Activated CD4-positive, alpha-beta memory T cell treated with anti-CD3 and anti-CD28 coated beads for 36 hours (primary cell): ENCODE measurements at regions not wholly inside any gene's neighbourhood (a gene's known extent, or its start where the extent isn't known, plus 50 kb on each side); places are given as distances from the start of the nearest gene placed in this dataset.

Experiments
- CTCF ChIA-PET: fragments of 350-600 bp; sonication (Branson Sonifier 250); formaldehyde crosslinking; loops from one replicate; lab custom pipeline; 2021; ENCODE audit warnings: antibody characterized with exemption, inconsistent platforms; lab: Charles Lee
- POLR2A ChIA-PET: fragments of 350-600 bp; sonication (Branson Sonifier 250); formaldehyde crosslinking; loops from one replicate; lab custom pipeline; 2021; ENCODE audit warnings: antibody characterized with exemption; lab: Charles Lee
- DNase-seq: peaks from one replicate; pipeline ENCODE4 v3.0.0-alpha.2; 2020
- H3K27ac Mint-ChIP-seq: one replicate; pipeline ENCODE4 v1.8.0; 2021; ENCODE audit warnings: mixed read lengths
- H3K27me3 Mint-ChIP-seq: one replicate; pipeline ENCODE4 v1.8.0; 2021; ENCODE audit warnings: mixed read lengths
- H3K36me3 Mint-ChIP-seq: one replicate; pipeline ENCODE4 v1.8.0; 2021; ENCODE audit warnings: mixed read lengths
- H3K4me1 Mint-ChIP-seq: one replicate; pipeline ENCODE4 v1.8.0; 2021; ENCODE audit warnings: low read depth, mixed read lengths
- H3K4me3 Mint-ChIP-seq: one replicate; pipeline ENCODE4 v1.8.0; 2021; ENCODE audit warnings: mild to moderate bottlenecking, mixed read lengths
- H3K9me3 Mint-ChIP-seq: one replicate; pipeline ENCODE4 v1.8.0; 2021; ENCODE audit warnings: mixed read lengths
- intact Hi-C: fragments of 100-400 bp; cut with micrococcal nuclease; formaldehyde crosslinking; loops from one replicate; pipeline ENCODE4 v1.15.1; 2023

DNA sequence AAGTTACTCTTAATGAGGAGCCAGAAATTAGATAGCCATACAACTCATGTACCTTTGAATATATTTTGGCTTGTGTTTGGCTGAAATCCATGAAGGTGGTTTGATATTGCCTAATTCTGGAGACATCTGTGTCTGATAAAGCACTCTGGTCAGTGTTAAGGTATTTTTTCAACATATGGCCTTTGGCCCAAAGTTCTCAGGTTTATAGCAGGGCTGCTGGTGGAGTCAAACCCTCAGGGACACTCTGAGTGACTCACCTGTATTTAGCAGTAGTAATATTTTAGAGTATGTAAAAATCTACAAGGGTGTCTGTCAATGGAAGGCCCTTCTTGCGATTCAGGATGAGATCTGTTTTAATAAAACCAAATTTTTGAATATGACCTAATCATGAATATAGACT is 666.5 kb downstream of the SLC4A3 start:
- no peak overlapping the region for H3K4me3 Mint-ChIP-seq
- CTCF ChIA-PET = no interaction called here
- H3K36me3 Mint-ChIP-seq = no peaks in the 10 kb centered on the region
- H3K9me3 Mint-ChIP-seq = peaks cover 2% of the 10 kb centered on the region
- no peak overlapping the region for H3K27ac Mint-ChIP-seq
- H3K4me1 Mint-ChIP-seq = no peaks in the 10 kb centered on the region
- POLR2A ChIA-PET = no interaction called here
- intact Hi-C loops = no loop called here
- DNase-seq = no peak
- no peaks in the 10 kb centered on the region for H3K27me3 Mint-ChIP-seq

DNA sequence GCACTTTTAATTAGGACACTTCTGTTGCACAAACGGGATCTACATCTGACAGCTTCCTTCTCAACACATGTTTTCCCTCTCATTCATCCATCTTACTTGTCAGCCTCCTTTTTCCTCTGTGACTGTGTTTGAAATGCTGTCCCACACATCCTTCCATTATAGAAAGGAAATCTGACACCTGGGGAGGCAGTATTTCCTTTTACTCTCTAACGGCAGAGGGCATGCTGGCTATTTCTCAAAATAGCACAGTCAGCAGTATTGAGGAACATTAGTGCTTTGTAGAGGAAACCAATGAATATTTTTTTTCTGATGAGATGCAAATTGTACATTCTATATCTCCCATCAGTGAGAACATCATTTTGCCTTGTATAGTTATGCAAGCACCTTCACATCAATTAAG is 668.7 kb downstream of the SLC4A3 start:
- no peak for DNase-seq
- H3K4me1 Mint-ChIP-seq = no peaks in the 10 kb centered on the region
- ChIA-PET CTCF (no interaction called here), POLR2A (no interaction called here)
- H3K36me3 Mint-ChIP-seq = no peaks in the 10 kb centered on the region
- no peak overlapping the region for H3K27ac Mint-ChIP-seq
- H3K4me3 Mint-ChIP-seq = no peak overlapping the region
- H3K9me3 Mint-ChIP-seq = peaks cover 2% of the 10 kb centered on the region
- intact Hi-C loops = no loop called here
- no peaks in the 10 kb centered on the region for H3K27me3 Mint-ChIP-seq

DNA sequence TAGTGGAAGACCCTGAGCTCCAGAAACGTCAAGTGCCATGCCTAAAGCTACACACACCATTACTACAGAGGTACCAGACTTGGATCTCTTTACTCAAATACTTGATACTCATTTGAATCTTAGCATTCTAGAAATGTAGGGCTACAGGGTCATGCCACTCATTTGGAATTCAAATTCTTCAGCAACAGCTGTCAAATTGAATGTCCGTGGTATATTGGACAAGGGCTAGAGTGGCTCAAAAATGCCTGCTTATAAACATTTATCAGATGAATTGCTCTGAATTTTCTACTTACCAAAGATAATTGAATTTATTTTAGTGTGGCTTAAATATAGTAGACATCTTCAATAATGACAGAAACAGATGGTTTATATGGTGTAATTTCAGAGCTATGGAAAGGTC is 669.7 kb downstream of the SLC4A3 start:
- CTCF ChIA-PET = no interaction called here

GRCh38 chr2:220300806-220301205 is 673.4 kb downstream of the SLC4A3 start:
- Mint-ChIP-seq H3K27ac (no peak overlapping the region), H3K4me1 (no peaks in the 10 kb centered on the region), H3K9me3 (no peaks in the 10 kb centered on the region), H3K27me3 (no peaks in the 10 kb centered on the region), H3K4me3 (no peak overlapping the region), H3K36me3 (no peaks in the 10 kb centered on the region)
- ChIA-PET CTCF (no interaction called here), POLR2A (no interaction called here)
- intact Hi-C loops = no loop called here
- DNase-seq = no peak

More for the DNA sequence above, 669.7 kb downstream of the SLC4A3 start:
- intact Hi-C loops = no loop called here
- POLR2A ChIA-PET = no interaction called here
- no peak for DNase-seq
- Mint-ChIP-seq H3K4me3 (no peak overlapping the region), H3K27me3 (no peaks in the 10 kb centered on the region), H3K4me1 (no peaks in the 10 kb centered on the region), H3K9me3 (peaks cover 2% of the 10 kb centered on the region), H3K27ac (no peak overlapping the region), H3K36me3 (no peaks in the 10 kb centered on the region)

- ChIA-PET POLR2A (no interaction called here), CTCF (no interaction called here)
- intact Hi-C loops = no loop called here
- no peaks in the 10 kb centered on the region for H3K9me3 Mint-ChIP-seq
- H3K4me1 Mint-ChIP-seq = no peaks in the 10 kb centered on the region
- DNase-seq = no peak
- no peak overlapping the region for H3K27ac Mint-ChIP-seq
- no peaks in the 10 kb centered on the region for H3K27me3 Mint-ChIP-seq
- H3K4me3 Mint-ChIP-seq = no peak overlapping the region
- no peaks in the 10 kb centered on the region for H3K36me3 Mint-ChIP-seq
Measured at GRCh38 chr2:220302756-220303155, 675.3 kb downstream of the SLC4A3 start.

GRCh38 chr2:220309215-220309614 is 681.8 kb downstream of the SLC4A3 start:
- Mint-ChIP-seq H3K36me3 (no peaks in the 10 kb centered on the region), H3K27ac (no peak overlapping the region), H3K9me3 (no peaks in the 10 kb centered on the region), H3K27me3 (no peaks in the 10 kb centered on the region), H3K4me1 (no peaks in the 10 kb centered on the region), H3K4me3 (no peak overlapping the region)
- intact Hi-C loops = no loop called here
- ChIA-PET CTCF (no interaction called here), POLR2A (no interaction called here)
- no peak for DNase-seq

- intact Hi-C loops = no loop called here
- Mint-ChIP-seq H3K36me3 (no peaks in the 10 kb centered on the region), H3K27me3 (no peaks in the 10 kb centered on the region), H3K27ac (no peak overlapping the region), H3K4me3 (no peak overlapping the region), H3K4me1 (no peaks in the 10 kb centered on the region), H3K9me3 (peaks cover 5% of the 10 kb centered on the region)
- ChIA-PET CTCF (no interaction called here), POLR2A (no interaction called here)
- no peak for DNase-seq
Measured at GRCh38 chr2:220310451-220310861, 683.0 kb downstream of the SLC4A3 start.

GRCh38 chr2:220315098-220315823 is 687.8 kb downstream of the SLC4A3 start:
- Mint-ChIP-seq H3K27ac (no peak overlapping the region), H3K4me1 (no peaks in the 10 kb centered on the region), H3K27me3 (no peaks in the 10 kb centered on the region), H3K4me3 (no peak overlapping the region), H3K36me3 (no peaks in the 10 kb centered on the region), H3K9me3 (peaks cover 7% of the 10 kb centered on the region)
- CTCF ChIA-PET = no interaction called here
- intact Hi-C loops = no loop called here
- POLR2A ChIA-PET = no interaction called here
- DNase-seq = no peak

- Mint-ChIP-seq H3K27me3 (no peaks in the 10 kb centered on the region), H3K4me1 (no peaks in the 10 kb centered on the region), H3K4me3 (no peak overlapping the region), H3K9me3 (peaks cover 7% of the 10 kb centered on the region), H3K36me3 (no peaks in the 10 kb centered on the region), H3K27ac (no peak overlapping the region)
- no peak for DNase-seq
- intact Hi-C loops = no loop called here
- POLR2A ChIA-PET = no interaction called here
- CTCF ChIA-PET = no interaction called here
Measured at GRCh38 chr2:220318037-220318436, 690.6 kb downstream of the SLC4A3 start.

DNA sequence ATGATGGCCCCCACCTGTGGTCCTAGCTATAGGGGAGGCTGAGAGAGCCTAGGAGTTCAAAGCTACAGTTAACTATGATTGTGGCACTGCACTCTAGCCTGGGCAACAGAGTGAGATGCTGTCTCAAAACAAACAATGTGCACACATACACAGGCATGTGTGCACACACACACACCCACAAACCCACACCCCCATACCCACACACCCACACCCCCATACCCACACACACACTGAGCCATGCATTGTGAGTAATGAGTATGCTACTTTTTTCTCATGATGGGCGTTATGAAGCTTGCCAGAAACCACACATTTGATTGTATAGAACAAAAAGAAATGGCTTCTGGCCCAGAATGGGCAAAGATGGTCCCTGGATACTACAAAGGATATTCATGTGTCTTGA is 691.1 kb downstream of the SLC4A3 start:
- no peaks in the 10 kb centered on the region for H3K27me3 Mint-ChIP-seq
- no peaks in the 10 kb centered on the region for H3K36me3 Mint-ChIP-seq
- ChIA-PET POLR2A (no interaction called here), CTCF (no interaction called here)
- no peaks in the 10 kb centered on the region for H3K4me1 Mint-ChIP-seq
- DNase-seq = no peak
- no peak overlapping the region for H3K27ac Mint-ChIP-seq
- no peak overlapping the region for H3K4me3 Mint-ChIP-seq
- intact Hi-C loops = no loop called here
- H3K9me3 Mint-ChIP-seq = peaks cover 7% of the 10 kb centered on the region

DNA sequence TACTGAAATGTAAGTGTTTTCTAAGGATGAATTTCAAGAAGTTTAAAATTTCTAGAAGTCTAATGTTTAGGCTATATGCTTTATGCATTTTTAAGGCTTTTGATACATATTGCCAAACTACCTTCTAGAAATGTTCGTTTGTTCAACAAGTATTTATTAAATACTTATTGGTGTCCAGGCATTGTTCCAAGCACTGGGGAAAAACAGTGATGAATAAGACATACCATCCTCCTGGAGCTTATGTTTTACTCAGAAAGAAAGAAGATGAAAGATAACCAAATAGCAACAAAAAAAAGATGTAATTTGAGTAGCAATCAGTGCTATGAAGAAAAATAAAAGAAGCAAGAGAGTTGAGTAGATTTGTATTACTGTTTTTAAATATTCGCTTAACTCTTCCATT is 692.9 kb downstream of the SLC4A3 start:
- H3K36me3 Mint-ChIP-seq = no peaks in the 10 kb centered on the region
- DNase-seq = no peak
- H3K27ac Mint-ChIP-seq = no peak overlapping the region
- no peaks in the 10 kb centered on the region for H3K27me3 Mint-ChIP-seq
- intact Hi-C loops = no loop called here
- H3K9me3 Mint-ChIP-seq = peaks cover 2% of the 10 kb centered on the region
- CTCF ChIA-PET = no interaction called here
- H3K4me1 Mint-ChIP-seq = no peaks in the 10 kb centered on the region
- POLR2A ChIA-PET = no interaction called here
- no peak overlapping the region for H3K4me3 Mint-ChIP-seq

- H3K27ac Mint-ChIP-seq = no peak overlapping the region
- H3K27me3 Mint-ChIP-seq = no peaks in the 10 kb centered on the region
- ChIA-PET POLR2A (no interaction called here), CTCF (no interaction called here)
- H3K4me3 Mint-ChIP-seq = no peak overlapping the region
- no peaks in the 10 kb centered on the region for H3K4me1 Mint-ChIP-seq
- no peak for DNase-seq
- no peaks in the 10 kb centered on the region for H3K36me3 Mint-ChIP-seq
- intact Hi-C loops = no loop called here
- H3K9me3 Mint-ChIP-seq = peaks cover 16% of the 10 kb centered on the region
Measured at GRCh38 chr2:220332886-220333285, 705.5 kb downstream of the SLC4A3 start.

DNA sequence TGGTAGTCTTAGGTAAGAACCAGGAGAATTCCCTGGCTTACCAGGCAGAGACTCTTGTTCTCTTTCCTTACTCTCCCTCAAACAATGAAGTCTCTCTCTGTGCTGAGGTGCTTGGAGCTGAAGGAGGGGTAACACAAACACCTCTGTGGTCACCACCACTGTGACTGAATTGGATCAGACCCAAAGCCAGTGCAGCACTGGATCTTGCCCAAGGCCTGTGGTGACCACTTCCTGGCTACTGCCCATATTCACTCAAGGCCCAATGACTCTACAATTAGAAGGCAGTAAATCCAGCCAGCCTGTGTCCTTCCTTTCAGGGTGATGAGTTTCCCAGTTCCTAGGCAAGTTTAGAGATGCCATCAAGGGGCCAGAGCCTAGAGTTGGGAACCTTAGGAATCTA is 706.8 kb downstream of the SLC4A3 start:
- ChIA-PET POLR2A (no interaction called here), CTCF (no interaction called here)
- Mint-ChIP-seq H3K4me1 (no peaks in the 10 kb centered on the region), H3K36me3 (no peaks in the 10 kb centered on the region), H3K4me3 (no peak overlapping the region), H3K27ac (no peak overlapping the region), H3K9me3 (peaks cover 10% of the 10 kb centered on the region), H3K27me3 (no peaks in the 10 kb centered on the region)
- intact Hi-C loops = no loop called here
- no peak for DNase-seq
